Neural cell (in vitro differentiated cells): ENCODE measurements at regions not wholly inside any gene's neighbourhood (a gene's known extent, or its start where the extent isn't known, plus 50 kb on each side); places are given as distances from the start of the nearest gene placed in this dataset.

Experiments
- H2AFZ ChIP-seq: fragments of 200-600, 300-800 bp; sonication (generic), shearing (Covaris generic); 2 replicates; pipeline ENCODE4 v1.6.0; 2014; ENCODE audit warnings: low read depth, mild to moderate bottlenecking, antibody characterized with exemption, low read length, moderate library complexity
- H3F3A ChIP-seq: fragments of 200-600 bp; shearing (Covaris generic); 2 replicates; pipeline ENCODE4 v1.6.1; 2016; ENCODE audit warnings: mild to moderate bottlenecking, moderate library complexity, mixed read lengths, antibody characterized with exemption, low read length; ENCODE audit not compliant: insufficient read depth, poor library complexity, severe bottlenecking
- H3K27ac ChIP-seq: fragments of 200-600, 300-800 bp; sonication (generic), shearing (Covaris generic); 2 replicates; pipeline ENCODE4 v1.5.1; 2014; ENCODE audit warnings: mild to moderate bottlenecking, low read length, moderate library complexity
- H3K27me3 ChIP-seq: fragments of 300-800, 200-600 bp; sonication (generic), shearing (Covaris generic); 2 replicates; pipeline ENCODE4 v1.6.0; 2014; ENCODE audit warnings: mild to moderate bottlenecking, low read depth, low read length, moderate library complexity; ENCODE audit not compliant: insufficient read depth
- H3K36me3 ChIP-seq: fragments of 300-800, 200-600 bp; sonication (generic), shearing (Covaris generic); 2 replicates; pipeline ENCODE4 v1.5.1; 2014; ENCODE audit warnings: mild to moderate bottlenecking, antibody characterized with exemption, low read length, moderate library complexity; ENCODE audit not compliant: insufficient read depth
- H3K4me2 ChIP-seq: fragments of 300-800, 200-600 bp; sonication (generic), shearing (Covaris generic); 2 replicates; pipeline ENCODE4 v1.6.0; 2014; ENCODE audit warnings: mild to moderate bottlenecking, low read length
- H3K4me3 ChIP-seq: fragments of 300-800, 200-600 bp; sonication (generic), shearing (Covaris generic); 2 replicates; pipeline ENCODE4 v1.5.1; 2014; ENCODE audit warnings: mild to moderate bottlenecking, low read length, moderate library complexity
- H3K79me2 ChIP-seq: fragments of 200-600 bp; shearing (Covaris generic); replicated peaks from 2 replicates; pipeline ENCODE4 v1.6.0; 2014; ENCODE audit warnings: mild to moderate bottlenecking, low read length, moderate library complexity; ENCODE audit not compliant: insufficient read depth
- H3K9ac ChIP-seq: fragments of 300-800, 200-600 bp; sonication (generic), shearing (Covaris generic); 2 replicates; pipeline ENCODE4 v1.6.1; 2016; ENCODE audit warnings: mild to moderate bottlenecking, low read length, mixed read lengths
- H3K9me2 ChIP-seq: fragments of 200-600 bp; shearing (Covaris generic); 2 replicates; pipeline ENCODE4 v1.6.1; 2016; ENCODE audit warnings: mild to moderate bottlenecking, low read length, mixed read lengths; ENCODE audit not compliant: insufficient read depth
- H3K9me3 ChIP-seq: fragments of 200-600, 300-800 bp; sonication (generic), shearing (Covaris generic); 2 replicates; pipeline ENCODE4 v1.6.1; 2016; ENCODE audit warnings: mild to moderate bottlenecking, mixed run types, low read length, moderate library complexity, mixed read lengths
- H4K20me1 ChIP-seq: fragments of 200-600 bp; shearing (Covaris generic); 2 replicates; pipeline ENCODE4 v1.6.1; 2016; ENCODE audit warnings: mild to moderate bottlenecking, mixed run types; ENCODE audit not compliant: insufficient read depth
- CTCF ChIP-seq: fragments of 450-650 bp; IDR thresholded peaks from 2 replicates; pipeline ENCODE4 v1.5.1; 2014; ENCODE audit warnings: antibody characterized with exemption, mild to moderate bottlenecking, moderate library complexity; ENCODE audit not compliant: poor library complexity, severe bottlenecking
- EP300 ChIP-seq: fragments of 450-650 bp; conservative IDR thresholded peaks from 2 replicates; pipeline ENCODE4 v1.6.1; 2014; ENCODE audit warnings: antibody characterized with exemption, mild to moderate bottlenecking, moderate library complexity; ENCODE audit not compliant: poor library complexity, severe bottlenecking
- EZH2 ChIP-seq: fragments of 200-600, 300-800 bp; shearing (Covaris generic), sonication (generic); IDR thresholded peaks from 2 replicates; pipeline ENCODE4 v1.6.1; 2014; ENCODE audit warnings: antibody characterized with exemption, low read length, borderline replicate concordance, mild to moderate bottlenecking; ENCODE audit not compliant: insufficient read depth, poor library complexity, severe bottlenecking
- MXI1 ChIP-seq: fragments of 450-650 bp; conservative IDR thresholded peaks from 2 replicates; pipeline ENCODE4 v1.6.1; 2014; ENCODE audit warnings: antibody characterized with exemption, mild to moderate bottlenecking; ENCODE audit not compliant: poor library complexity, severe bottlenecking
- POLR2AphosphoS5 ChIP-seq: IDR thresholded peaks from 2 replicates; pipeline ENCODE4 v1.6.1; 2012
- RAD21 ChIP-seq: fragments of 450-650 bp; conservative IDR thresholded peaks from 2 replicates; pipeline ENCODE4 v1.6.1; 2014; ENCODE audit warnings: antibody characterized with exemption, mild to moderate bottlenecking, moderate library complexity
- REST ChIP-seq: IDR thresholded peaks from 2 replicates; pipeline ENCODE4 v1.6.1; 2012; ENCODE audit warnings: borderline replicate concordance
- SMC3 ChIP-seq: fragments of 450-650 bp; conservative IDR thresholded peaks from 2 replicates; pipeline ENCODE4 v1.6.1; 2014; ENCODE audit warnings: antibody characterized with exemption, mild to moderate bottlenecking, moderate library complexity; ENCODE audit not compliant: poor library complexity
- TAF1 ChIP-seq: IDR thresholded peaks from 2 replicates; pipeline ENCODE4 v1.6.1; 2012; ENCODE audit warnings: low read depth

DNA sequence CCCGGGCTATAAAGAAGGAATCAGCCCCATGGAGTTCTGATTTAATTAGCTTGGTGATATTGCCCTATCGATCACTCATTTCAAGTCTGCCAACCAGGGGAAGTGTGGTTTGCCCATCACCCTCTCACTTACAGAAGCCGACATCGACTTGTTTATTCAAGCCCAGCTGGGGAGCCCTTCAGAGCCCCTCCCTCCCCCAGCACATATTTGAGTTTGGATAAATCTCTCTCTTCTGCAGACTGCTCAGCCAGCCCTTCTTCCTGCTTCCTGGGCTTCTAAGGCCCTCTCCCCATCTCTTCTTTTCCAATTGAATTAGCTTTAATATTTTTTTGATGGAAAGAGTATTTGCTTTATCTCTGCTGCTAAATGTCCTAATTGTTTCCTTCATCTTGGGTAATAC lies 299.0 kb downstream of the MIAT start:
- no peaks in the 10 kb centered on the region for H3K36me3 ChIP-seq
- no peak overlapping the region for H3K27ac ChIP-seq
- no peaks in the 10 kb centered on the region for H4K20me1 ChIP-seq
- H3K4me2 ChIP-seq: no peak overlapping the region
- H3K4me3 ChIP-seq: no peak overlapping the region
- H3K27me3 ChIP-seq: no peaks in the 10 kb centered on the region
- H3K79me2 ChIP-seq: no peaks in the 10 kb centered on the region
- no peak overlapping the region for H3K9ac ChIP-seq
- TF ChIP-seq MXI1 (no peak), POLR2AphosphoS5 (no peak), RAD21 (no peak), TAF1 (no peak), SMC3 (no peak), CTCF (no peak), REST (no peak), EP300 (no peak)
- no peaks in the 10 kb centered on the region for H3K9me3 ChIP-seq
- no peaks in the 10 kb centered on the region for H3K9me2 ChIP-seq
- no peaks in the 10 kb centered on the region for H3F3A ChIP-seq
- H2AFZ ChIP-seq: no peak overlapping the region

DNA sequence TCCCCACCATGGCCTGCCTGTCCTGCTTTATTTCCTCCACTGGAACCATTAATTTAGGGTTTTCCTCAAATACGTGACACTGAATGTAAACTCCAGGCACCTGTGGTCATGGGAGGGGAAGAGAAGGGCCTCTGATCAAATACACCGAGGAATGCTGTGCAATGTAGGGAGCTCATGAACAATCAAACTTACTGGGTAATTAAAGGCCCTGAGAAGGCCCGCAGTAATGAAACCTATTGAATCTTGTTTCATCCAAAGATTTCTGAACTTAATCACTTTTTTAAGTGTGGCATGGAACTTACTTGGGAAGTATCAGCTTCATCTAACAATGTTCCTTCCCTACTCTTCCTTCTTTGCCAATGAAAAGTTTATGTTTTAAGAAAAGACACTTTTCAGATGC lies 299.8 kb downstream of the MIAT start:
- no peaks in the 10 kb centered on the region for H3K36me3 ChIP-seq
- no peak for TF ChIP-seq RAD21
- TF ChIP-seq MXI1: no peak

DNA sequence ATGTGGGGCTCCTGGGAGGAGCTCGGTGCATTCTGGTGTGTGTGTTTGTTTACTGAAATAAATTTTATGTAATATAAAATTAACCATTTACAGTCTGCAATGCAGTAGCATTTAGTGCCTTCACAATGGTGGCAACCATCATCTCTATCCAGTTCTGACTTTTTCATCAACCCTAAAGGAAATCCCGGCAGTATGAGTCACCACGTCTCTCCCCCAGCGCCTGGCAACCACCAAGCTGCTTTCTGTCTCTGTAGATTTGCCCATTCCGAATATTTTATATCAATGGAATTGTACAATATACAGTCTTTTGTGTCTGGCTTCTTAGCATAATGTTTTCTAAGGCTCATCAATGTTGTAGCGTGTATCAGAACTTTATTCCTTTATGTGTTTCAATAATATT lies 300.5 kb downstream of the MIAT start:
- Histone ChIP-seq H3K36me3 (no peaks in the 10 kb centered on the region), H3K9me2 (no peaks in the 10 kb centered on the region), H3K27ac (no peak overlapping the region), H3K4me3 (no peak overlapping the region), H4K20me1 (no peaks in the 10 kb centered on the region), H2AFZ (no peak overlapping the region), H3K9ac (no peak overlapping the region), H3F3A (no peaks in the 10 kb centered on the region), H3K4me2 (no peak overlapping the region), H3K79me2 (no peaks in the 10 kb centered on the region), H3K27me3 (no peaks in the 10 kb centered on the region), H3K9me3 (no peaks in the 10 kb centered on the region)
- TF ChIP-seq CTCF (no peak), EP300 (no peak), EZH2 (no peak), MXI1 (no peak), POLR2AphosphoS5 (no peak), SMC3 (no peak), RAD21 (no peak), TAF1 (no peak), REST (no peak)

More for the DNA sequence above, 299.8 kb downstream of the MIAT start:
- Histone ChIP-seq H3K9me2 (no peaks in the 10 kb centered on the region), H3K4me2 (no peak overlapping the region), H3K79me2 (no peaks in the 10 kb centered on the region), H3F3A (no peaks in the 10 kb centered on the region), H3K27me3 (no peaks in the 10 kb centered on the region), H3K4me3 (no peak overlapping the region), H3K9me3 (no peaks in the 10 kb centered on the region), H3K27ac (no peak overlapping the region), H4K20me1 (no peaks in the 10 kb centered on the region), H2AFZ (no peak overlapping the region), H3K9ac (no peak overlapping the region)
